Erythroblast (primary cell): ENCODE measurements at regions not wholly inside any gene's neighbourhood (a gene's known extent, or its start where the extent isn't known, plus 50 kb on each side); places are given as distances from the start of the nearest gene placed in this dataset.

Experiments used
- DNase-seq, 2 experiments: peaks; one replicate each; lab custom pipeline; 2025; lab: John Stamatoyannopoulos, UW
- GATA1 ChIP-seq: IDR thresholded peaks from 2 replicates; pipeline ENCODE4 v1.6.1; 2011; ENCODE audit warnings: low read depth, mild to moderate bottlenecking, control low read depth, low read length, moderate library complexity
- POLR2A ChIP-seq: IDR thresholded peaks from 2 replicates; pipeline ENCODE4 v1.6.1; 2011; ENCODE audit warnings: mild to moderate bottlenecking, low read length

GRCh38 chr10:64454962-64455361, 933.8 kb downstream of the REEP3 start:
- TF ChIP-seq GATA1 (no peak), POLR2A (no peak)
- no peak for DNase-seq

- TF ChIP-seq POLR2A = no peak
- no peak for TF ChIP-seq GATA1
Measured at GRCh38 chr10:64458306-64458705, 937.1 kb downstream of the REEP3 start.

GRCh38 chr10:64463406-64463805, 942.2 kb downstream of the REEP3 start:
- no peak for TF ChIP-seq GATA1
- DNase-seq = no peak

More at GRCh38 chr10:64458306-64458705, 937.1 kb downstream of the REEP3 start:
- no peak for DNase-seq

- no peak for DNase-seq
- TF ChIP-seq POLR2A (no peak), GATA1 (no peak)
Measured at GRCh38 chr10:64465653-64466052, 944.5 kb downstream of the REEP3 start.

GRCh38 chr10:64468219-64468618, 947.0 kb downstream of the REEP3 start:
- no peak for TF ChIP-seq GATA1
- no peak for DNase-seq

GRCh38 chr10:64476506-64476905, 955.3 kb downstream of the REEP3 start:
- DNase-seq = peak in 1 of 2 experiments; percentile 11
- TF ChIP-seq POLR2A (no peak), GATA1 (no peak)

- DNase-seq = peak in 1 of 2 experiments; percentile 12
Measured at GRCh38 chr10:64477791-64478190, 956.6 kb downstream of the REEP3 start.

GRCh38 chr10:64484811-64485330, 963.7 kb downstream of the REEP3 start:
- no peak for TF ChIP-seq GATA1
- TF ChIP-seq POLR2A = no peak
- DNase-seq = no peak

More at GRCh38 chr10:64477791-64478190, 956.6 kb downstream of the REEP3 start:
- TF ChIP-seq POLR2A (no peak), GATA1 (no peak)

- no peak for DNase-seq
Measured at GRCh38 chr10:64486149-64486548, 964.9 kb downstream of the REEP3 start.

GRCh38 chr10:64486901-64487300, 965.7 kb downstream of the REEP3 start:
- no peak for DNase-seq
- no peak for TF ChIP-seq GATA1
- TF ChIP-seq POLR2A = no peak

More at GRCh38 chr10:64486149-64486548, 964.9 kb downstream of the REEP3 start:
- TF ChIP-seq POLR2A (no peak), GATA1 (no peak)

- no peak for DNase-seq
- TF ChIP-seq GATA1 (no peak), POLR2A (no peak)
Measured at GRCh38 chr10:64494901-64495300, 973.7 kb downstream of the REEP3 start.

GRCh38 chr10:64497306-64497705, 976.1 kb downstream of the REEP3 start:
- no peak for TF ChIP-seq GATA1
- TF ChIP-seq POLR2A = no peak
- DNase-seq = no peak

GRCh38 chr10:64501807-64502206, 980.6 kb downstream of the REEP3 start:
- TF ChIP-seq GATA1 (no peak), POLR2A (no peak)
- DNase-seq = no peak

GRCh38 chr10:64502936-64503335, 981.7 kb downstream of the REEP3 start:
- no peak for DNase-seq
- TF ChIP-seq GATA1 = no peak
- no peak for TF ChIP-seq POLR2A

- TF ChIP-seq GATA1 (no peak), POLR2A (no peak)
Measured at GRCh38 chr10:64503429-64503828, 982.2 kb downstream of the REEP3 start.

GRCh38 chr10:64505501-64505900, 984.3 kb downstream of the REEP3 start:
- TF ChIP-seq POLR2A (no peak), GATA1 (no peak)
- no peak for DNase-seq

More at GRCh38 chr10:64503429-64503828, 982.2 kb downstream of the REEP3 start:
- no peak for DNase-seq
